ENCODE measurements at regions not wholly inside any gene's neighbourhood (a gene's known extent, or its start where the extent isn't known, plus 50 kb on each side); places are given as distances from the start of the nearest gene placed in this dataset.

GRCh38 chr15:85329561-85330422 lies 50.6 kb upstream of the AKAP13 start:
- no peak for TF ChIP-seq RAD21 (IDR thresholded peaks at IDR 0.05; ENCODE audit: low read depth)
- no peak for TF ChIP-seq REST (IDR thresholded peaks at IDR 0.05; ENCODE audit: low read depth)
- no peak for TF ChIP-seq TCF12 (IDR thresholded peaks at IDR 0.05; ENCODE audit: low read depth)
- no peak for TF ChIP-seq FOXM1 (IDR thresholded peaks at IDR 0.05; ENCODE audit: borderline replicate concordance, low read depth)
- TF ChIP-seq CEBPB (IDR thresholded peaks at IDR 0.05): no peak
- TF ChIP-seq MAX (IDR thresholded peaks at IDR 0.05): no peak
- no peak for TF ChIP-seq TEAD4 (IDR thresholded peaks at IDR 0.05)
- TF ChIP-seq EGR1 (IDR thresholded peaks at IDR 0.05): no peak
- TF ChIP-seq CREB1 (IDR thresholded peaks at IDR 0.05; ENCODE audit: low read depth): no peak
